ENCODE measurements at regions not wholly inside any gene's neighbourhood (a gene's known extent, or its start where the extent isn't known, plus 50 kb on each side); places are given as distances from the start of the nearest gene placed in this dataset.

- no peak for TF ChIP-seq ZNF775 (CRISPR knock-in tag; IDR thresholded peaks at IDR 0.05; ENCODE audit: borderline replicate concordance)
- no peak for TF ChIP-seq CTCF (CRISPR knock-in tag; IDR thresholded peaks at IDR 0.05)
- no peak for TF ChIP-seq CHCHD3 (CRISPR knock-in tag; IDR thresholded peaks at IDR 0.05)
- no peak for TF ChIP-seq ZNF260 (CRISPR knock-in tag; IDR thresholded peaks at IDR 0.05; ENCODE audit: borderline replicate concordance, low read depth)
- TF ChIP-seq ARNT (IDR thresholded peaks at IDR 0.05) = no peak
- TF ChIP-seq TAF1 (CRISPR knock-in tag; IDR thresholded peaks at IDR 0.05) = no peak
- TF ChIP-seq KDM1A (CRISPR knock-in tag; IDR thresholded peaks at IDR 0.05) = no peak
- no peak for TF ChIP-seq SP2 (CRISPR knock-in tag; IDR thresholded peaks at IDR 0.05)
- TF ChIP-seq ZBTB49 (CRISPR knock-in tag; IDR thresholded peaks at IDR 0.05; ENCODE audit: borderline replicate concordance) = no peak
- TF ChIP-seq EP300 (IDR thresholded peaks at IDR 0.05; ENCODE audit: low read depth in 2 of 2, low read length in 2 of 2) = no peak
- no peak for TF ChIP-seq EP300 (CRISPR knock-in tag; IDR thresholded peaks at IDR 0.05; ENCODE audit: borderline replicate concordance)
Measured at GRCh38 chr22:48259991-48260670, 1497.7 kb downstream of the TBC1D22A start.

Measured in HepG2 (cell line).